Activated naive CD8-positive, alpha-beta T cell treated with anti-CD3 and anti-CD28 coated beads for 36 hours (primary cell): ENCODE measurements at regions not wholly inside any gene's neighbourhood (a gene's known extent, or its start where the extent isn't known, plus 50 kb on each side); places are given as distances from the start of the nearest gene placed in this dataset.
"Not testable (repeated sequence)": the region's sequence is repeated elsewhere in the genome, so short reads cannot be mapped to it uniquely, and the experiment has no call there.

Source experiments
- DNase-seq: peaks from one replicate; pipeline ENCODE4 v3.0.0; 2021
- H3K27ac Mint-ChIP-seq: one replicate; pipeline ENCODE4 v1.8.0; 2022; ENCODE audit warnings: mild to moderate bottlenecking, moderate library complexity, mixed read lengths
- H3K27me3 Mint-ChIP-seq: one replicate; pipeline ENCODE4 v1.8.0; 2022; ENCODE audit warnings: mild to moderate bottlenecking, mixed read lengths
- H3K36me3 Mint-ChIP-seq: one replicate; pipeline ENCODE4 v1.8.0; 2021; ENCODE audit warnings: mild to moderate bottlenecking, mixed read lengths
- H3K4me1 Mint-ChIP-seq: one replicate; pipeline ENCODE4 v1.8.0; 2021; ENCODE audit warnings: mixed read lengths
- H3K4me3 Mint-ChIP-seq: one replicate; pipeline ENCODE4 v1.8.0; 2022; ENCODE audit warnings: mild to moderate bottlenecking, moderate library complexity, mixed read lengths
- H3K9me3 Mint-ChIP-seq: one replicate; pipeline ENCODE4 v1.8.0; 2022; ENCODE audit warnings: mixed read lengths

DNA sequence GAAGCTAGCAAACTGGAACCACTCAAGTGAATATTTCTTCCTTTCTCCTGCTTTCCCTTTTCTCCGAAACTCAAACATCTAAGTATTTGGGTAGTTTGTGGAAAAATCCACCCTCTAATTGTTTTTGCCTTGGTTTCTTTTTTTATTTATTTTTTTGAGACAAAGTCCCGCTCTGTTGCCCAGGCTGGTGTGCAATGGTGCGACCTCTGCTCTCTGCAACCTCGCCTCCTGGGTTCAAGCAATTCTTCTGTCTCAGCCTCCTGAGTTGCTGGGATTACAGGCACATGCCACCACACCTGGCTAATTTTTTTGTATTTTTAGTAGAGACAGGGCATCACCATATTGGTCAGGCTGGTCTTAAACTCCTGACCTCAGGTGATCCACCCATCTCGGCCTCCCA is 96.1 kb upstream of the BANK1 start:
- not testable (repeated sequence) for H3K27me3 Mint-ChIP-seq, H3K9me3 Mint-ChIP-seq, H3K36me3 Mint-ChIP-seq, H3K4me1 Mint-ChIP-seq, H3K27ac Mint-ChIP-seq, DNase-seq, H3K4me3 Mint-ChIP-seq

DNA sequence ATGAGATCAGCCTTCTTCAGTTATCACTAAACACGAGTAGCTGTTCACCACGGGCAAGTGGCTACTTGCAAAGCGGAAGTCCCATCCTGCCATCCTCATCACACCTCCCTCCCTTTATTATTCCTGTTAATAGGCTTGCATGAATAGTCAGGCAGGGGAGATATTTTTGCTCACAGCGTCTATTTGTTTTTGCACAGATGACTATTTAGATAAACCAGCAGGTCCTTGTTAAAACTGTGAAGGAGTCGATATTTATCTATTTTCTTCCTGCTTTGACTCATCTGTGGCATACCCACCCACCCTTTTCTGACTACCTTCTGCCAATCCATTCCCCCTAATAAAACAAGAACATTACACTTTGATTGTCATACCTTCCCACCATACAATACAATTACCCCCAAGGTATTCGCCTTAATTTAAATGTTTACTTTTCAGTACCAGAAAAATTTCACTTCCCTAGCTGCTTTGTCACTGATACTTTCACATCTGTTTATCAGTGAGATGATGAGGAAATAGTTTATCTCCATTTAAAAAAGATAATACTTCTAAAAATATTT is 96.6 kb upstream of the BANK1 start:
- Mint-ChIP-seq H3K4me3 (no peak overlapping the region), H3K36me3 (no peaks in the 10 kb centered on the region), H3K27me3 (peaks cover 9% of the 10 kb centered on the region), H3K4me1 (no peaks in the 10 kb centered on the region), H3K27ac (no peak overlapping the region), H3K9me3 (no peaks in the 10 kb centered on the region)
- no peak for DNase-seq

DNA sequence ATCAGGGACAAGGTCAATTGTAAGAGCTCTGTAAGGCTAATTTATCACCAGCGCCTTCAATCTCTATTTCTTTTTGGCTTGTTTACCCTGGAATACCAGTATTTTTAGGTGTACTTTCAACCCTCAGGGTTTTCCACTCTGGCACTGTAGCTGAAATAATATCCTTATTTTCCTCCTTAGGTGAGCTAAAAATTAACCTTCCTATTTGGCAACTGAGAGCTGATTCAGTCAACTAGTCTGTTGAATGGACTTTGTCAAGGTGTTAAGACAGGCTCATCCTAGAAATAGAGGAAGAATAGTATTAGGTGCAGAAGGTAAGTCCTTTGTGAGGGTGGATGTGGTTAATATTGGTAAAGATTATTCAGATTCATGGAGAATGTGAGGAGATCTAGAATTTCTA is 101.3 kb upstream of the BANK1 start:
- no peak for DNase-seq
- Mint-ChIP-seq H3K9me3 (no peaks in the 10 kb centered on the region), H3K27ac (no peak overlapping the region), H3K4me3 (no peak overlapping the region), H3K27me3 (peaks cover 15% of the 10 kb centered on the region), H3K4me1 (no peaks in the 10 kb centered on the region), H3K36me3 (no peaks in the 10 kb centered on the region)

DNA sequence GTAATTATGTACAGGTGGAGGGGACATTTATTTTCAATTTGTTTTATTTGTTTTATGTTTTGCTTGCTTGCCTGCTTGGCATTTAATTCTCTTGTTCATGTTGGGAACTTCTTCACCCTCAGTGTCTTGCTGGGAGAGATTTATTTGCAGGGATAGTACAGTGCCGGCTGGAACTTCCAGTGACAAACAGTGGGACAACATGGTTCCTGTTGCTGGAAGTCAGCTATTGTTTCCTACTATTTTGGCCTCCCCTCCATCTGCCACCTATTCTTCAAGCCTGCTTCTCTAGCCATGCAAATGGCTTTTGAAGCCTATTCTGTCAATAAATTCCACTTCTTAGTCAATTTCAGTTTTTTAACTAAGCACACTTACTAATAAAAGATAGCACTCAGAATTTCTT is 105.4 kb upstream of the BANK1 start:
- Mint-ChIP-seq H3K27ac (no peak overlapping the region), H3K9me3 (no peaks in the 10 kb centered on the region), H3K4me1 (no peaks in the 10 kb centered on the region), H3K27me3 (peaks cover 7% of the 10 kb centered on the region), H3K36me3 (no peaks in the 10 kb centered on the region), H3K4me3 (no peak overlapping the region)
- DNase-seq = no peak

DNA sequence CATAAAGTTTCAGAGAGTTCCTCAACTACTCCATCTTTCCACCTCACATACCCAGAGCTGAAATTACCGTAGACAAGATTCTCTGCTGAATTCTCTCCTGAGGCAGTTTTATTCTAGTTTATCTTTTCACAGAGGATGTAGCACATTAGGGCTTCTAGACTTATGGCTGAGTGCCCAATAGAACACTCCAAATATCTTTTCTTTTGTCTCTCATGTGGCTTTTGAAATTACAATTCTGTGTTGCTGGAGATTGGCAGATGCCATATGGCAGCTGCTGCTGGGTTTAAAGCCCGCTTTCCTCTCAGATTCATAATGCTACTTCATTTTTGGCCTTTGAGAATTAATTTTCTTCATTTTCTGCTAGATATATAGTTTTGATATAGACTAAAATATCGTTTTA is 107.6 kb upstream of the BANK1 start:
- peaks cover 5% of the 10 kb centered on the region for H3K27me3 Mint-ChIP-seq
- H3K36me3 Mint-ChIP-seq = no peaks in the 10 kb centered on the region
- H3K4me1 Mint-ChIP-seq = no peaks in the 10 kb centered on the region
- H3K27ac Mint-ChIP-seq = no peak overlapping the region
- H3K9me3 Mint-ChIP-seq = no peaks in the 10 kb centered on the region
- DNase-seq = no peak
- H3K4me3 Mint-ChIP-seq = no peak overlapping the region

DNA sequence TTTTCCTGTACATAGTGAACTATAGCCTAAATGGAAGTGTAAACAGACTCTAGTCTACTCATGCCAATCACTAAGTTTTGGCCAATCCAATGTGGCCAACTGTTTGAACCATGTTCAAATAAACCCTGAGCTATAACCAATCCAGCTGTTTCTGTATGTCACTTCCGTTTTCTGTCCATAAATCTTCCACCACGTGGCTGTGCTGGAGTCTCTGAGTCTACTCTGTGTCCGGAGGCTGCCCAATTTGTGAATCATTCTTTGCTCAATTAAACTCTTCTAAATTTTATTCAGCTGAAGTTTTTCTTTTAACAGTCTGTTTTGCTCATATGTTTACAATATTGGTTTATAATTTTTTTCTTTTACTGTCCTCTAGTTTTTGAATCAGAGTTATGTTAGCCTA is 112.3 kb upstream of the BANK1 start:
- no peak for DNase-seq

DNA sequence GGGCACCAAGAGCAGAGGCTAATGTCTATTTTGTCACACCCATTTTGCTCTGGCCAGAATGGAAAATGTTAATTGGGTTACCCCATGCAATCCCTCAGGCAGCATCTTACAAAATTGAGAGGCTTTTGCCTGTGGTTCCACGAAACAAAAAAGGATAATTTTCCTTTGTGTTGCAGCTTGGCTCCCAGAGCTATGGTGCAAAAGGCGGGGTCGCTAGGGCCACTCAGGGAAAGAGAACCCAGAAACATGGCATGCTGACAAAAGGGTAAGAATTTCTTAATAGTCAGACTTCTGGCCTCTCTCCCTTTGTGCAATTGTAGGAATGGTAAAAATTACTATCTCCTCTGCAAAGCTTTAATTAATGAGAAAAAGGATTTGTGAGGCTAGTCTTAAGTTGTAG is 119.6 kb upstream of the BANK1 start:
- no peak for DNase-seq
- H3K4me1 Mint-ChIP-seq = no peaks in the 10 kb centered on the region
- no peaks in the 10 kb centered on the region for H3K36me3 Mint-ChIP-seq
- H3K4me3 Mint-ChIP-seq = no peak overlapping the region
- peaks cover 4% of the 10 kb centered on the region for H3K27me3 Mint-ChIP-seq
- no peaks in the 10 kb centered on the region for H3K9me3 Mint-ChIP-seq
- no peak overlapping the region for H3K27ac Mint-ChIP-seq

More for the DNA sequence above, 112.3 kb upstream of the BANK1 start:
- H3K27me3 Mint-ChIP-seq = no peaks in the 10 kb centered on the region
- H3K4me3 Mint-ChIP-seq = no peak overlapping the region
- H3K4me1 Mint-ChIP-seq = no peaks in the 10 kb centered on the region
- no peak overlapping the region for H3K27ac Mint-ChIP-seq
- H3K9me3 Mint-ChIP-seq = no peaks in the 10 kb centered on the region
- no peaks in the 10 kb centered on the region for H3K36me3 Mint-ChIP-seq

DNA sequence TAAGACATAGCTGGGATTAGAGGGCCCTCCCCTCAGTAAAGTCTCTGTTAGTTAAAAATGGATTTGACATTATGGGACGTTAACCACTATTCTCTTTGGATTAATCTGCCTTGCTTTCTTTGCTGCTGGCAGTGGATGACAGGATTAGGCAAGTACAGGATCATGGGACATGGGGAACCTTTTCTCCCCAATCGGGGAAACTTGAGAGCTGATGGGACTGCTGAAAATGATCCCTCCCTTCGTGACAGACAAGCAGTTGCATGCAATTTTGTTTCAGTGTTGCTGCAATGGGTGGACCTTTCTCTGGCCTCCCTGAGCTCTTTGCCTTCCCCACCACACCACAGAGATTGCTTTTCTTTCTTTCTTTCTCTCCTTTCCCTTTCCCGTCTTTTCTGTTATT is 120.2 kb upstream of the BANK1 start:
- no peak overlapping the region for H3K4me3 Mint-ChIP-seq

DNA sequence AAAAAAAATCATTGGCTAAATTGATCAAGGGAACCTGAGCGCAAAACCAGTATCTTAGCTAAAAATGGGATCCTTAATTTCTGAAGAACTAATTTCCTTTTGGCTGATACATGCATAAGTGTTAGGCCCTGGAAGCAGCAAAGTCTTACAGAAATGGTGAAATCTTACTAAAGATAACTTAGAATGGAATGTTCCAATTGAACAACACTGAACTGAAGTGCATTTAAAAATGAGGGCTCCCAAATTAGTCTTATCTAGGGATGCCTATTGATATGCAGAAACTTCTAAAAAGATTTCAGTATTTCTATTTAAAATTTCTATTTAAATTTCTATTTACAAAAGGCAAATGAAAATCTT is 120.7 kb upstream of the BANK1 start:
- Mint-ChIP-seq H3K27me3 (peaks cover 4% of the 10 kb centered on the region), H3K9me3 (no peaks in the 10 kb centered on the region), H3K36me3 (no peaks in the 10 kb centered on the region), H3K4me1 (no peaks in the 10 kb centered on the region), H3K27ac (no peak overlapping the region), H3K4me3 (no peak overlapping the region)
- DNase-seq = no peak

More for the DNA sequence above, 120.2 kb upstream of the BANK1 start:
- peaks cover 4% of the 10 kb centered on the region for H3K27me3 Mint-ChIP-seq
- DNase-seq = no peak
- no peaks in the 10 kb centered on the region for H3K36me3 Mint-ChIP-seq
- H3K9me3 Mint-ChIP-seq = no peaks in the 10 kb centered on the region
- H3K27ac Mint-ChIP-seq = no peak overlapping the region
- no peaks in the 10 kb centered on the region for H3K4me1 Mint-ChIP-seq

DNA sequence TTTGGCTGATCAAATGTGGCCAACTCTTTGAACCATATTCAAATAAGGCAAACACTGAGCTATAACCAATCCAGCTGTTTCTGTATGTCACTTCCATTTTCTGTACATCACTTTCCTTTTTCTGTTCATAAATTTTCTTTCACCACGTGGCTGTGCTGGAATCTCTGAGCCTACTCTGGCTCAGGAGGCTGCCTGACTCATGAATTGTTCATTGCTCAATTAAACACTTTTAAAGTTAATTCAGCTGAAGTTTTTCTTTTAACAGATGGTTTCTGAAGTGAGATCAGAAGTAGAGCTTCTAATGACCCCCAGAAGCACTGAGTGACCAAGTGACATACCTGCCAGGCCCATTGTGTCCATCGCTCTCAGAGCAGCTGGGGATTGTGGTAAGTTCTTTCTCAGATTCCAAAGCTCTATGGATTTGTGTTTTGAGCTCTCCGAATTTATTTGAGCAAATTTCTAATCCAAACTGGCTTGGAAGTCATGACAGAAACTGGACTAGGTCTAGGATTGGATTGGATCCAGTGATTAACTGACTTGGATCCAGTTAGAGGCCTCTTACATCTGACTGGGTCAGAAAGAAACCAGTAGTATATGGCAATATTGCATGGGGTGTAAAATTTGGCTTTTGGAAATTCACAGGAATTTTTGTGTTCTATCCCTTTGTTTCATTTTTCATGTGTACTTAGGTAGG is 121.2 kb upstream of the BANK1 start:
- Mint-ChIP-seq H3K27ac (no peak overlapping the region), H3K9me3 (peaks cover 1% of the 10 kb centered on the region), H3K4me3 (no peak overlapping the region), H3K36me3 (no peaks in the 10 kb centered on the region), H3K4me1 (no peaks in the 10 kb centered on the region), H3K27me3 (peaks cover 4% of the 10 kb centered on the region)
- no peak for DNase-seq

DNA sequence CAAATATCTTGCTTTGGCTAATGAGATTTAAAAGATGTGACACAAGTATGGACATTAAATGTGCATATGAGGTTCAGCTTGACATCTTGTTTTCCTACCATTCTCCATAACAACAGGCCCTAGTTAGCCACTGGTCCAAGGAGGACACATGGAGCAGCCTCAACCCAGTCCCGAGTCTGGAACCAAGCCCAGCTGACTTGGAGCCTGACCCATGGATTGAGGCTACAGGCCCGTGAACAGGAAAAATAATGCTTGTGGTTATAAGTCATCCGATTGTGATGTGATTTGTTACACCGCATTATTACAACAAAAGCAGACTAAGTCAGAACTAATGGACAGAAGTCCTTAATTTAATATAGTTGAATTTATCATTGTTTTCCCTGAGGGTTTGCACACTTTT is 123.2 kb upstream of the BANK1 start:
- H3K27me3 Mint-ChIP-seq = peaks cover 4% of the 10 kb centered on the region
- no peaks in the 10 kb centered on the region for H3K4me1 Mint-ChIP-seq
- H3K36me3 Mint-ChIP-seq = no peaks in the 10 kb centered on the region
- no peak overlapping the region for H3K27ac Mint-ChIP-seq
- DNase-seq = no peak
- H3K9me3 Mint-ChIP-seq = peaks cover 1% of the 10 kb centered on the region
- no peak overlapping the region for H3K4me3 Mint-ChIP-seq

DNA sequence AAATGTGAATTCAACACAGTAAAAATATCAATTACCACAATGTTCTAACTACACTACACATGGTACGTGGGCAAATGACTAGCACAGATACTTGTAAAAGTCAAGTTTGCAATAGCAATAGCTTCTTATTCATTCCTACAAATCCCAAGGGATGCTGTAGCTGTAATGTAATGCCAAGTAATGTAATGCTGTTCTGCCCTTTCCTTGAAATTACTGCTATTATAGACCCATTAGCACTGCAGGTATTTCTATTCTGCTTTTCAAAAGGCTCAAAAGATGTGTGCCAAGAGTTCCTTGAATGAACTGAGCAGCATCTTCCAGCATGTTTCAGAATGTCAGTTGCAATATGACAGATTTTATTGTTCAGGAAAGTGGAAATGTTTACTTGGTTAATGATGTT is 129.9 kb upstream of the BANK1 start:
- H3K27me3 Mint-ChIP-seq = peaks cover 9% of the 10 kb centered on the region
- H3K9me3 Mint-ChIP-seq = peaks cover 3% of the 10 kb centered on the region
- no peak for DNase-seq
- no peaks in the 10 kb centered on the region for H3K36me3 Mint-ChIP-seq
- H3K4me1 Mint-ChIP-seq = no peaks in the 10 kb centered on the region
- no peak overlapping the region for H3K4me3 Mint-ChIP-seq
- H3K27ac Mint-ChIP-seq = no peak overlapping the region

DNA sequence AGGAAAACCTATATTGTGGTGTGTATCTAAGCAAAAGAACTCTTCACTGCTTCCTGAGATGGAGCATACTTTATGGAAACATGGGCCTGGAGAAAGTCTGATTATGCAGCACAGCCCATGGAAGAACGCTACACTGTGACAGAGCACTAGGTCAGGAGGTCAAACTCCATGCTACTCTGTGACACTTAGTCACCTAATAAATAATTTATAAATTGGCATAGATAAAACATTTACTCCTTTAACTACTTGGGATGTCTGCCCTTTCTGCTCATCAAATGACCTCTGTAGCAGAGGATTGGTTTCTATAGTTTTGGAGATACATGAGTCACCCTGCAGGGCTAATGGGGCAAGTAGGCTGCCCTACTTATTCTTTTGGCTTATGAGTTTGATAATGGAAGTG is 134.7 kb upstream of the BANK1 start:
- DNase-seq = no peak
- peaks cover 22% of the 10 kb centered on the region for H3K27me3 Mint-ChIP-seq
- H3K36me3 Mint-ChIP-seq = no peaks in the 10 kb centered on the region
- H3K9me3 Mint-ChIP-seq = peaks cover 2% of the 10 kb centered on the region
- H3K4me3 Mint-ChIP-seq = no peak overlapping the region
- H3K27ac Mint-ChIP-seq = no peak overlapping the region
- no peaks in the 10 kb centered on the region for H3K4me1 Mint-ChIP-seq

DNA sequence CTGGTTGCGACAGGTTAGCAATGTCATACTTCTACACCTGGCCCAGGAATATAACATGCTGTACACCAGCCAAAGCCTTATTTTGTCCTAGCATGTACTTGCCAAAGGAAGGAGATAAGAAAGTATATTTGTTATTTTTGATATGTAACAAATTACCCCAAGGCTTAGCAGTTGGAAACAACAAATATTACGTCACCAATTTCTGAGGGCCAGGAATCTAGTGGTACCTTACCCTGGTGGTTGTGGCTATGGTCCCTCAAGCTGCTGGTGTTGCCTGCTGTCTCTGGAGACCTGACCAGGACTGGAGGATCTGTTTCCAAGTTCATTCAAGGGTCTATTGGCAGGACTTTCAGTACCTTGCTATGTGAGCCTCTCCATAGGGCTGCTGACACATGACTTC is 135.5 kb upstream of the BANK1 start:
- no peaks in the 10 kb centered on the region for H3K36me3 Mint-ChIP-seq
- H3K9me3 Mint-ChIP-seq = peaks cover 2% of the 10 kb centered on the region
- H3K27me3 Mint-ChIP-seq = peaks cover 22% of the 10 kb centered on the region
- no peak overlapping the region for H3K27ac Mint-ChIP-seq
- DNase-seq = no peak
- no peak overlapping the region for H3K4me3 Mint-ChIP-seq
- H3K4me1 Mint-ChIP-seq = no peaks in the 10 kb centered on the region

DNA sequence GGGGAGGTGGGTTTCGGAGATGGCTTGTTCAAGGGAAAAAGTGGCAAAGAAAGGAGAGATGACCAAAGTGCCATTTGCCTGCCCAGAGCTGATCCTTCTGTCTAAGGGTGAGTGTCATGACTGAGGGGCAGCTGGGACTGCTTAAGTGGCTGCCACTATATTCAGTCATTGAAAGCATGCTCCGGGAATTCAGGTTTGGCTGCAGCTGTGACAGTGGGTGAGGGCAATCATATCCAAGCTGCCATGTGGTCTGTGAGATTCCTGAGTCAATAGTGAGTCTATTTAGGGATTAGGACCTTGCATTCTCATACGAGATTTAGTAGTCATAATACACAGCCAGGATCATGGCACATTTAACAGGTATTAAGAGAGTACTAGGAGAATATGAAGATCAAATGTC is 138.8 kb upstream of the BANK1 start:
- Mint-ChIP-seq H3K36me3 (no peaks in the 10 kb centered on the region), H3K27me3 (peaks cover 21% of the 10 kb centered on the region), H3K4me3 (no peak overlapping the region), H3K4me1 (no peaks in the 10 kb centered on the region), H3K9me3 (no peaks in the 10 kb centered on the region), H3K27ac (no peak overlapping the region)
- DNase-seq = no peak

DNA sequence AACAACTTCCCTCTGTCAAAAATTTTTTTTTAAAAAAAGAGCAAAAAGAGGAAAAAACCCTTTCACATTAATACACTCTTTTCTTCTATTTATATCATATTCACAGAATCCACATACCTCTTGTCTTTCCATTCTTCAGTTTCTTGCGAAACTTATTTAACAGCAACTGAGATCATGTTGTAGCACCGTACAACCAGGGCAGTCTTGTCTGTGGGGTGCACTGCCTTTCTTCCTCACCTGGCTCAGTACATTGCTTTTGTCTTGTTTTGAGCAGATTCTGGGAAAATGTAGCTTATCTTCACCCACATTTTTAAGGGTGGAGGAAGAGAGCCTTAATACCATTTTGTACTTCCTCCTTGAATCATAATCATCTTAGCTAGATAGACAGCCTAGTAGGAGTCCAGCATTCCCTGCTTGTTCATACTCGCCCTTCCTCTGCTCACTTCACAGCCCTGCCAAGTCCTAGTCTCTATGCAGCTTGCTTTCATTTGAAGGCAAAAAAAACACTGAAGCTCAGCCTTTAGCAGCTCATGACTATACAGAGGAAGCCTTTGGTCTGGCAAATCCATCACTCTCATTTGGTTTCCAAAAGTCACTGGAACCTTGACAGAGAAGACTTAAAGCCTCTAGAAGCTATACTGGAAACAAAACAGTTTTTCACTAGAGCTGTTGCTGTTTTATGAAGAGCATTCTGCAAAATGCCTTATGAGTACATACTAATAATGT is 140.6 kb upstream of the BANK1 start:
- no peaks in the 10 kb centered on the region for H3K9me3 Mint-ChIP-seq
- H3K4me3 Mint-ChIP-seq = no peak overlapping the region
- H3K4me1 Mint-ChIP-seq = no peaks in the 10 kb centered on the region
- no peak for DNase-seq
- H3K27ac Mint-ChIP-seq = no peak overlapping the region
- no peaks in the 10 kb centered on the region for H3K36me3 Mint-ChIP-seq
- H3K27me3 Mint-ChIP-seq = peaks cover 21% of the 10 kb centered on the region
